DND-41 (cell line): ENCODE measurements at regions not wholly inside any gene's neighbourhood (a gene's known extent, or its start where the extent isn't known, plus 50 kb on each side); places are given as distances from the start of the nearest gene placed in this dataset.

Experiments used
- ATAC-seq: fragments of 200-7000 bp; cut with Tn5 transposase; 3 replicates; pipeline ENCODE4 v1.9.1; 2021; ENCODE audit warnings: low read depth; ENCODE audit not compliant: insufficient read depth
- DNase-seq: peaks from one replicate; pipeline ENCODE4 v3.0.0-alpha.2; 2020
- H2AFZ ChIP-seq: 2 replicates; pipeline ENCODE4 v1.6.0; 2012; ENCODE audit warnings: low read depth, low read length
- H3K27ac ChIP-seq: 2 replicates; pipeline ENCODE4 v1.5.1; 2012; ENCODE audit warnings: low read length, inconsistent platforms
- H3K27me3 ChIP-seq: fragments of 200-600 bp; sonication (generic); 2 replicates; pipeline ENCODE4 v1.6.0; 2012; ENCODE audit warnings: low read length, mild to moderate bottlenecking, inconsistent platforms; ENCODE audit not compliant: insufficient read depth, poor library complexity
- H3K36me3 ChIP-seq: 2 replicates; pipeline ENCODE4 v1.5.1; 2012; ENCODE audit warnings: low read length, inconsistent platforms; ENCODE audit not compliant: insufficient read depth
- H3K4me1 ChIP-seq: 2 replicates; pipeline ENCODE4 v1.5.1; 2012; ENCODE audit warnings: mild to moderate bottlenecking, low read length; ENCODE audit not compliant: insufficient read depth
- H3K4me2 ChIP-seq: 2 replicates; pipeline ENCODE4 v1.6.0; 2012; ENCODE audit warnings: mild to moderate bottlenecking, moderate library complexity, low read length, inconsistent platforms; ENCODE audit not compliant: insufficient read depth
- H3K4me3 ChIP-seq, 2 experiments: fragments of 200-600 bp in 1 of 2; shearing (Covaris generic) in 1 of 2; 2 replicates each; pipeline ENCODE4 v1.5.1; 2012 to 2016; ENCODE audit warnings: inconsistent platforms in 2 of 2, low read length in 2 of 2, mild to moderate bottlenecking in 2 of 2, low read depth in 1 of 2, moderate library complexity in 1 of 2
- H3K79me2 ChIP-seq: 2 replicates; pipeline ENCODE4 v1.6.0; 2012; ENCODE audit warnings: low read length, inconsistent platforms; ENCODE audit not compliant: insufficient read depth
- H3K9ac ChIP-seq: 2 replicates; pipeline ENCODE4 v1.6.0; 2012; ENCODE audit warnings: low read depth, mild to moderate bottlenecking, inconsistent platforms, low read length, moderate library complexity
- H3K9me3 ChIP-seq: 2 replicates; pipeline ENCODE4 v1.5.1; 2012; ENCODE audit warnings: low read length, moderate library complexity, mild to moderate bottlenecking, inconsistent platforms; ENCODE audit not compliant: insufficient read depth, severe bottlenecking
- H4K20me1 ChIP-seq: 2 replicates; pipeline ENCODE4 v1.6.0; 2012; ENCODE audit warnings: low read length; ENCODE audit not compliant: insufficient read depth
- CTCF ChIP-seq: IDR thresholded peaks from 2 replicates; pipeline ENCODE4 v1.5.1; 2012; ENCODE audit warnings: borderline replicate concordance, low read length, moderate library complexity, mild to moderate bottlenecking; ENCODE audit not compliant: poor library complexity, severe bottlenecking; ENCODE audit errors: extremely low read depth
- EZH2 ChIP-seq: IDR thresholded peaks from 3 replicates; pipeline ENCODE4 v1.6.1; 2012; ENCODE audit warnings: borderline replicate concordance, low read depth, mild to moderate bottlenecking, moderate library complexity, low read length, inconsistent platforms; ENCODE audit not compliant: severe bottlenecking

- TF ChIP-seq CTCF (no peak), EZH2 (no peak)
- no peak overlapping the region for H3K9ac ChIP-seq
- DNase-seq (no peak), ATAC-seq (no peak)
- no peaks in the 10 kb centered on the region for H3K9me3 ChIP-seq
- no peak overlapping the region for H3K4me3 ChIP-seq
- no peaks in the 10 kb centered on the region for H3K79me2 ChIP-seq
- H3K4me2 ChIP-seq: no peak overlapping the region
- no peaks in the 10 kb centered on the region for H3K4me1 ChIP-seq
- peaks cover 7% of the 10 kb centered on the region for H3K27me3 ChIP-seq
- no peaks in the 10 kb centered on the region for H3K36me3 ChIP-seq
- no peak overlapping the region for H2AFZ ChIP-seq
- H4K20me1 ChIP-seq: no peaks in the 10 kb centered on the region
- no peak overlapping the region for H3K27ac ChIP-seq
These were observed 104.2 kb upstream of the DST start for GRCh38 chr6:56746767-56747504.

- Histone ChIP-seq H3K27ac (no peak overlapping the region), H3K9ac (no peak overlapping the region), H3K4me3 (no peak overlapping the region), H2AFZ (no peak overlapping the region), H3K36me3 (no peaks in the 10 kb centered on the region), H4K20me1 (no peaks in the 10 kb centered on the region), H3K79me2 (no peaks in the 10 kb centered on the region), H3K4me1 (no peaks in the 10 kb centered on the region), H3K4me2 (no peak overlapping the region), H3K9me3 (no peaks in the 10 kb centered on the region), H3K27me3 (peaks cover 7% of the 10 kb centered on the region)
- DNase-seq (no peak), ATAC-seq (no peak)
- no peak for TF ChIP-seq CTCF
- TF ChIP-seq EZH2: no peak
These were observed 103.3 kb upstream of the DST start for GRCh38 chr6:56745971-56746370.

- peaks cover 7% of the 10 kb centered on the region for H3K27me3 ChIP-seq
- no peaks in the 10 kb centered on the region for H3K36me3 ChIP-seq
- ATAC-seq (no peak), DNase-seq (no peak)
- no peak overlapping the region for H3K9ac ChIP-seq
- no peak overlapping the region for H3K4me2 ChIP-seq
- no peaks in the 10 kb centered on the region for H3K79me2 ChIP-seq
- no peaks in the 10 kb centered on the region for H3K4me1 ChIP-seq
- H3K9me3 ChIP-seq: no peaks in the 10 kb centered on the region
- no peak overlapping the region for H3K27ac ChIP-seq
- H3K4me3 ChIP-seq: no peak overlapping the region
- H2AFZ ChIP-seq: no peak overlapping the region
- no peaks in the 10 kb centered on the region for H4K20me1 ChIP-seq
- TF ChIP-seq EZH2: no peak
- no peak for TF ChIP-seq CTCF
These were observed 102.4 kb upstream of the DST start for GRCh38 chr6:56745081-56745480.
